Small intestine (tissue), 7 donors: ENCODE measurements at regions not wholly inside any gene's neighbourhood (a gene's known extent, or its start where the extent isn't known, plus 50 kb on each side); places are given as distances from the start of the nearest gene placed in this dataset.

Experiments used
- DNase-seq, 2 donors: peaks; one replicate each; pipeline versions ENCODE4 v3.0.0 to v3.0.0-alpha.2; 2013
- FAIRE-seq: peaks from 2 replicates; lab custom pipeline; 2012; peaks lifted over from hg19 to GRCh38; lab: Jason Lieb, UNC
- H3K27ac ChIP-seq, 3 donors: one replicate each; pipeline ENCODE4 v1.5.1; 2013; ENCODE audit warnings: low read length in 2 of 3, mild to moderate bottlenecking in 2 of 3, control low read depth in 1 of 3, inconsistent platforms in 1 of 3, low read depth in 1 of 3, moderate library complexity in 1 of 3
- H3K27me3 ChIP-seq, 3 donors: one replicate each; pipeline ENCODE4 v1.6.1; 2013; ENCODE audit warnings: low read length in 3 of 3, inconsistent platforms in 1 of 3; ENCODE audit not compliant: control insufficient read depth in 3 of 3, insufficient read depth in 3 of 3
- H3K36me3 ChIP-seq, 3 donors: one replicate each; pipeline ENCODE4 v1.6.1; 2013; ENCODE audit warnings: low read length in 3 of 3, inconsistent platforms in 1 of 3, low read depth in 1 of 3, mild to moderate bottlenecking in 1 of 3, moderate library complexity in 1 of 3; ENCODE audit not compliant: control insufficient read depth in 3 of 3, insufficient read depth in 2 of 3
- H3K4me1 ChIP-seq, 3 donors: one replicate each; pipeline ENCODE4 v1.6.1; 2013; ENCODE audit warnings: low read length in 2 of 3, inconsistent platforms in 1 of 3, low read depth in 1 of 3, mild to moderate bottlenecking in 1 of 3, moderate library complexity in 1 of 3; ENCODE audit not compliant: control insufficient read depth in 3 of 3, insufficient read depth in 2 of 3
- H3K4me3 ChIP-seq, 3 donors: one replicate each; pipeline ENCODE4 v1.5.1; 2013; ENCODE audit warnings: low read length in 3 of 3, control low read depth in 1 of 3, inconsistent platforms in 1 of 3, low read depth in 1 of 3, mild to moderate bottlenecking in 1 of 3, moderate library complexity in 1 of 3
- H3K9me3 ChIP-seq, 2 donors: one replicate each; pipeline ENCODE4 v1.6.1; 2013; ENCODE audit warnings: low read depth in 1 of 2, low read length in 1 of 2; ENCODE audit not compliant: control insufficient read depth in 2 of 2, insufficient read depth in 1 of 2
- WGBS, 3 donors: extraction: QIAGEN DNeasy Blood & Tissue Kit; methylation state at CpG; one replicate each; pipeline ENCODE4 v1.1.7; 2013; 5-methylcytosine and 5-hydroxymethylcytosine counted together
- donor health status: healthy with polysubstance abuse.
- donor health status: control.
- donor health status: control.
- donor health status: Bipolar disorder and iron deficiency.
- donor health status: healthy.

DNA sequence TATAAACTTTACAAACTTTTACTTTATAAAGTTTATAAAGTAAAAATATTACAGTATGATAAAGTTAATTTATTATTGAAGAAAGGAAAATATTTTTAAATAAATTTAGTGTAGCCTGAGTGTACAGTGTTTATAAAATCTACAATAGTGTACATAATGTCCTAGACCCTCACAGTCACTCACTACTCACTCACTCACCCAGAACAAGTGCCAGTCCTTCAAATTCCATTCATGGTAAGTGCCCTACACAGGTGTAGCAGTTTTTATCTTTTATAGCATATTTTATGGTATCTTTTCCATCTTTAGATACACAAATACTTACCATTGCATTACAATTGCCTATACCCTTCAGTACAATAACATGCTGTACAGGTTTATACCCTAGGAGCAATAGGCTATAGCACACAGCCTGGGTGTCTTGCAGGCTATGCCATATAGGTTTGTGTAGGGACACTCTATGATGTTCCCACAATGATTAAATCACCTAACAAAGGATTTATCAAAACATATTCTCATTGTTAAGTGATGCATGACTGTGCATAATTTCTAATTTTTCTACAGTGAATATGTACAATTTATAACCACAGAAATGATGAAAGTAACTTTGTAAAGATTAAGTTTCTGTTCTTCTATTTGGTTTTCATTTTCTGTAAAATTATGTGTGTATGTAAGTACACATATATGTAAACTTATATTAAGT lies 98.0 kb downstream of the SPRY2 start:
- Histone ChIP-seq H3K27ac (no peak overlapping the region), H3K27me3 (no peaks in the 10 kb centered on the region), H3K4me1 (no peaks in the 10 kb centered on the region), H3K9me3 (peaks cover 0 to 2% of the 10 kb centered on the region in 2 donors), H3K36me3 (no peaks in the 10 kb centered on the region), H3K4me3 (no peak overlapping the region)
- DNase-seq (no peak), FAIRE-seq (no peak)

DNA sequence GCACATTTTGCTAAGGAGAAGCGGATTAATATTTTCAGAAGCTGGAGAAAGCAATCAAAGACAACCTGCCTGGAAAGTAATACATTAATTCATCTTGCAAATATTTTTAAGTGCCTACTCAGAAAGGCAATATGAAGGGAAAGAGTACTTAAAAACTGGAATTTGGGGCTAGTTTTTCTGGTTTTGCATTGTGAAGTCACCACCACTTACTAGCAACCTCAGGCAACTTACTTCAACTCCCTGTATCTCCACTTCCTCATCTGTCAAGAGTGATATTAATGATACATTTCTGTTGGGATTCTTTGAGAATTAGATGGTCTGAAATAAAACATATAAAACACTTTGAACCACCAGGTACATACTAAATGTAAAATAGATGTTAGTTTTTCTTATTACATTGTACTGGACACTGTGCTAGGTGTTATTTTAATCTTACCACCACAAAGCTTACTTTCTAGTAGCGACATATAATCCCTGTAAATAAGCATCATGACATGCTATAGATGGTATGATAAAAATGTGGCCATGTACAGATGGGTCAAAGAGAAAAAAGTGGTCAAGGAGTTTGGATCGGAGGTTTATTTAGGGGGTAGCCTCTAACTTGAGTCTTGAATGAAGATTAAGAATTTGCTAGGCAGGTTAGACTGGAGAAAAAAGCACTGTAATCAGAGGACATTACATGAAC lies 101.2 kb downstream of the SPRY2 start:
- Histone ChIP-seq H3K4me1 (peaks cover 0 to 10% (median 4%) of the 10 kb centered on the region in 3 donors), H3K9me3 (peaks cover 0 to 2% of the 10 kb centered on the region in 2 donors), H3K36me3 (no peaks in the 10 kb centered on the region), H3K4me3 (no peak overlapping the region), H3K27ac (no peak overlapping the region), H3K27me3 (no peaks in the 10 kb centered on the region)
- no peak for FAIRE-seq
- DNase-seq: no peak
- 59 to 85% (median 77%) methylated on average over 3 of the region's 3 CpGs for WGBS, 3 donors

DNA sequence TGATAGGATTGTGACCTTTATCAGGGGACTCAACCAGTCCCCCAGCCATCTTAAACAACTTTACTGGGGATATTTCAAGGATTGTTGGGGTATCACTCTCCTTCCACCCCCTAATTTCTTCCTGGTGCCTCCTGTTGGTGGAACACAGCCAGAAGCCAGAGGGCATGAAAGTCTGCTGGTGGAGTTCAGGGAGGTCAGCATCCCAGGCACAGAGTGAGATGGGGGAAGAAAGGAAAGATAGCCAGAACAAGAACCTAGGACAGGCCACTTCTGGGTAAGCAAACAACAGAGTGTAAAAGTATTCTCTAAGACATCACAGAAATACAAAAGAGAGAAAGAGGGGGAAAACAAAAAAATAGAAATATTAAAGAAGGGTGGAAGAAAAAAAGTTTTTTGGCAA lies 101.8 kb downstream of the SPRY2 start:
- H3K36me3 ChIP-seq: no peaks in the 10 kb centered on the region
- no peak for FAIRE-seq
- peaks cover 0 to 2% of the 10 kb centered on the region in 2 donors for H3K9me3 ChIP-seq
- H3K4me3 ChIP-seq: no peak overlapping the region
- no peaks in the 10 kb centered on the region for H3K27me3 ChIP-seq
- DNase-seq: no peak
- H3K4me1 ChIP-seq: peaks cover 0 to 10% (median 4%) of the 10 kb centered on the region in 3 donors
- no peak overlapping the region for H3K27ac ChIP-seq

DNA sequence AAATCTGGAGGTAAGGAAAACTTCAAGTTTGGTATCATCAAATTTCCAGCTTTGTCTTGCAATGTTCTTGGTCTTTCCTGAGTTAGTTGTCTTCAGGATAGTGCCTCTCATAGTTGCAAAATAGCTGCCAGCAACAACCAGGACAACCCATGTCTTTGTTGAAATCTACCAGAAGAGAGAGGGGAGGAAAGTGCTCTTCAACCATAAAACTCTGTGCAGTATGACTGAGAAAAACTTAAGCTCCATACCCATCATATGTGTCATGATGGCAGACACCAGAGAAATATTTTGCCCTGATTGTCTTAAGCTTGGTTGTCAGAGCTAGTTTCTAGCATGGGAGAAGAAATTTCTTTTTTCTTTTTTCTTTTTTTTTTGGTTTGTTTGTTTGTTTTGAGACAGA lies 103.3 kb downstream of the SPRY2 start:
- H3K4me3 ChIP-seq: no peak overlapping the region
- H3K4me1 ChIP-seq: peaks cover 0 to 10% (median 4%) of the 10 kb centered on the region in 3 donors
- DNase-seq: no peak
- peaks cover 0 to 2% of the 10 kb centered on the region in 2 donors for H3K9me3 ChIP-seq
- no peak for FAIRE-seq
- H3K27me3 ChIP-seq: no peaks in the 10 kb centered on the region
- no peak overlapping the region for H3K27ac ChIP-seq
- H3K36me3 ChIP-seq: no peaks in the 10 kb centered on the region

DNA sequence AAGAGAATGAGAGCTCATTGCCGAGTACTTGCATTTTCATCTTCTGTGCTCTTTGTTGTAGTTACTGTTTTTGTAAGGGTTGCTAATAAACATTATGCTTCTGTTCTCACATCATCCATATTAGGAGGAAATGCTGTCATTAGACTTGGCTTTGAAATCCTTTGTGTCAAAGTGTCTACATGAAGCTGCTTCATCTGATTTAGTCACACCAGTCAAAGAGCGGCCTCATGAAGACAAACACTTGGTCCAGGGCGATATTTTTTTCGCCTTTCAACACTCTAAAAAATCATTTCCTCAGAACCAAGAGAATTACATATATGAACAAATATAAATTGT lies 105.0 kb downstream of the SPRY2 start:
- Histone ChIP-seq H3K4me1 (peaks cover 0 to 10% (median 4%) of the 10 kb centered on the region in 3 donors), H3K27me3 (no peaks in the 10 kb centered on the region), H3K27ac (no peak overlapping the region), H3K9me3 (peaks cover 0 to 3% of the 10 kb centered on the region in 2 donors), H3K4me3 (no peak overlapping the region), H3K36me3 (no peaks in the 10 kb centered on the region)
- WGBS, 3 donors: 50 to 69% (median 68%) methylated on average over 4 of the region's 4 CpGs
- DNase-seq (no peak), FAIRE-seq (no peak)

DNA sequence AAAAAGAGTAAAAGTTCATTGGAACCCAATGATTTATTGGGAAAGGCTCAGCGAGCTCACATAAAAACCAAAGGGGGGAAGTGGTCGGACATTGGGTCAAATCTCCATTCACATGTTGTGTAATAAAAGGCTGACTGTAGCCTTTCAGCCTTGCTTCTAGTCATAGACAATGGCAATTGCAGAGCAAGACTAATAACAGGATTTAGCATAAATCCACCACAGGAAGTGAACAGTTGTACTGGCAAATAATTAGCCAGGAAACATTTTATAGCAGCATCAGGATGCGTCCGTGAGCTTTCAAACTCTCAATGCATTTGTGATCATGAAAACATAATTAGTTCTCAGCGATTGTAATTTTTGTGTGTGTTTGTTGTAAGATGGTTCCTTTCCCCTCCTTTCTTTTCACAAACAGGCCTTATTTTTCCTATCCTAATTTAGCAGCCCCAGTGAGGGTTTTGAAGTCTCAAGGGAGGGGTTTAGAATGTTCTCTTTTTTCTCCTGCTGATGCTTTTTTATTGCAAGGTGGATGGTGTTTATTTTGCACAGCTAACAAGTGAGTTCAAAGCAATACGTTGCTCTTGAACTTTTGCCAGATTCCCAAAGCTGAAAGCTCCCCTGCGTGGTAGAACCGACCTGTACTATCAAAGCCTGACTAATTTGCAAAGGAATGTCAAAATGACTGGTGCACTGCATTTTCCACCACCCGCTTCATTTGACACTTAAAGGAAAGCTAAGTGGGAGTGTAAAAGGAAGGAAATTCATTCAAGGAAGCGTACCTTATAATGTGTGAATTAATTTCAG lies 105.6 kb downstream of the SPRY2 start:
- Histone ChIP-seq H3K9me3 (peaks cover 0 to 3% of the 10 kb centered on the region in 2 donors), H3K4me3 (no peak overlapping the region), H3K27ac (peak overlapping the region in 2 of 3 donors; percentile 20 to 36), H3K36me3 (no peaks in the 10 kb centered on the region), H3K4me1 (peaks cover 0 to 10% (median 4%) of the 10 kb centered on the region in 3 donors), H3K27me3 (no peaks in the 10 kb centered on the region)
- no peak for FAIRE-seq
- peak; percentile 39 to 71 for DNase-seq
- 14 to 31% (median 16%) methylated on average over 10 of the region's 10 CpGs for WGBS, 3 donors

DNA sequence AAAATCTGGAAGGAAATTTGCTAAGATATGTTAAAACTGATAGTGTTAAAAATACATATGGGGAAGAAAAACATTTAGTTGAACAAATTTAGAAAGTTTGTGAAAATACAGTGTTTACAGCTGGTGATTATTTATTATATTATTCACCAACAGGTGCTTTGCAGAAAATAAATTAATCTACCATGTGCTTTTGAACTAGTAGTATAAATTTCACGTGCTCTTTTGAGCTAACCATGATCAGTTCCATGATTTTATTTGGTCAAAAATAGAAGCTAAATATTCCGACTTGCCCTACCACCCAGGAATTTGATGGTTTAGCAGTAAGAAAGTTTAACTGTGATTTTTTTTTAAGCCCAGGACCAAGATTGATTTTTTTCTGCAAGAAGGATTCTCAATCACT lies 113.3 kb downstream of the SPRY2 start:
- DNase-seq (no peak), FAIRE-seq (no peak)
- H3K4me3 ChIP-seq: no peak overlapping the region

DNA sequence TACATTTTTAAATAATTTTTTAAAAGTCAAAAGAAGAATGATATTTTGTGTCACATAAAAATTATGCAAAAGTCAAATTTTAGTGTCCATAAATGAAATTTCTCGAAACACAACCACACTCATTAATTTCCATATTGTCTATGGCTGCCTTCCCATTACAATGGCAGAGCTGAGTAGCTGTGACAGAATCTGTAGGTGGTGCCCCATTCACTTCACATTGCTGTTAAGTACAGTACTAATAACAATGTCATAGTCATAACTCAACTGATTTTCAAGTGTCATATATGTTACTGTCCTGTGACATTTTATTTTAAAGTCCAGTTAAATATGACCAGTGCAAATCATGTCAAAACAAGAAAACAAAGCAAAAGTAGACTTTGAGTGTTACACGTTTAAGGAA lies 114.3 kb downstream of the SPRY2 start:
- H3K9me3 ChIP-seq: peaks cover 0 to 3% of the 10 kb centered on the region in 2 donors
- H3K4me1 ChIP-seq: no peaks in the 10 kb centered on the region
- DNase-seq: no peak
- FAIRE-seq: no peak
- WGBS, 3 donors: 78 to 89% (median 82%) methylated on average over 2 of the region's 2 CpGs
- no peak overlapping the region for H3K4me3 ChIP-seq
- H3K36me3 ChIP-seq: no peaks in the 10 kb centered on the region
- H3K27me3 ChIP-seq: no peaks in the 10 kb centered on the region
- H3K27ac ChIP-seq: no peak overlapping the region

More for the DNA sequence above, 113.3 kb downstream of the SPRY2 start:
- H3K27ac ChIP-seq: no peak overlapping the region
- no peaks in the 10 kb centered on the region for H3K4me1 ChIP-seq
- 78 to 82% (median 80%) methylated on average over 2 of the region's 2 CpGs for WGBS, 3 donors
- no peaks in the 10 kb centered on the region for H3K27me3 ChIP-seq
- H3K9me3 ChIP-seq: peaks cover 0 to 3% of the 10 kb centered on the region in 2 donors
- no peaks in the 10 kb centered on the region for H3K36me3 ChIP-seq
